ENCODE measurements at regions not wholly inside any gene's neighbourhood (a gene's known extent, or its start where the extent isn't known, plus 50 kb on each side); places are given as distances from the start of the nearest gene placed in this dataset.

DNA sequence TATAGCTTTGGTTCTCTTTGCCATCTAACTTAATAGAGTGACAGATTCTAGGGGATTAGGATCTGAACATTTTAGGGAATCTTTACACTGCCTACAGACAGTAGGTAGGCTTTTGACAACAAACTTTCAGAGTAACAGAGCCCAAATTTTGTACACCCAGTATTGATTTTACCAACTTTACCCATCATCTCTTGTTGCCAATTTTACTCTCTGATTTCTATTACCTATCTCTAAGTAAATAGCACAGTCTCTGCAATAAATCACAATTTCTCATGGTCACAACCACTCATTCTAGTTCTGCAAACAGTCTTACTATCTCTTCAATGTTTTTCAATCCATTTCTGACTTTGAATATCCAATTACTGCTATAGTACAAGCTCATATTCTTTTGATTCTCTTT, 1097.6 kb upstream of the PHF14 start:
- TF ChIP-seq, protein P1, sequence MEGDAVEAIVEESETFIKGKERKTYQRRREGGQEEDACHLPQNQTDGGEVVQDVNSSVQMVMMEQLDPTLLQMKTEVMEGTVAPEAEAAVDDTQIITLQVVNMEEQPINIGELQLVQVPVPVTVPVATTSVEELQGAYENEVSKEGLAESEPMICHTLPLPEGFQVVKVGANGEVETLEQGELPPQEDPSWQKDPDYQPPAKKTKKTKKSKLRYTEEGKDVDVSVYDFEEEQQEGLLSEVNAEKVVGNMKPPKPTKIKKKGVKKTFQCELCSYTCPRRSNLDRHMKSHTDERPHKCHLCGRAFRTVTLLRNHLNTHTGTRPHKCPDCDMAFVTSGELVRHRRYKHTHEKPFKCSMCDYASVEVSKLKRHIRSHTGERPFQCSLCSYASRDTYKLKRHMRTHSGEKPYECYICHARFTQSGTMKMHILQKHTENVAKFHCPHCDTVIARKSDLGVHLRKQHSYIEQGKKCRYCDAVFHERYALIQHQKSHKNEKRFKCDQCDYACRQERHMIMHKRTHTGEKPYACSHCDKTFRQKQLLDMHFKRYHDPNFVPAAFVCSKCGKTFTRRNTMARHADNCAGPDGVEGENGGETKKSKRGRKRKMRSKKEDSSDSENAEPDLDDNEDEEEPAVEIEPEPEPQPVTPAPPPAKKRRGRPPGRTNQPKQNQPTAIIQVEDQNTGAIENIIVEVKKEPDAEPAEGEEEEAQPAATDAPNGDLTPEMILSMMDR (IDR thresholded peaks at IDR 0.05) = no peak
- H3K27me3 Mint-ChIP-seq (ENCODE audit: unreplicated experiment) = no peaks in the 10 kb centered on the region
- H3K4me3 Mint-ChIP-seq (ENCODE audit: unreplicated experiment) = no peak overlapping the region
- H3K4me1 Mint-ChIP-seq (ENCODE audit: unreplicated experiment) = no peaks in the 10 kb centered on the region
- DNase-seq (ENCODE audit: extremely low spot score, unreplicated experiment) = no peak
- no peaks in the 10 kb centered on the region for H3K9me3 Mint-ChIP-seq (ENCODE audit: unreplicated experiment)
- no peak overlapping the region for H3K27ac Mint-ChIP-seq (ENCODE audit: unreplicated experiment)
- H3K36me3 Mint-ChIP-seq (ENCODE audit: unreplicated experiment) = no peaks in the 10 kb centered on the region

- Mint-ChIP-seq H3K9me3 (ENCODE audit: unreplicated experiment) (peaks cover 19% of the 10 kb centered on the region), H3K27ac (ENCODE audit: unreplicated experiment) (no peak overlapping the region), H3K36me3 (ENCODE audit: unreplicated experiment) (no peaks in the 10 kb centered on the region), H3K4me1 (ENCODE audit: unreplicated experiment) (no peaks in the 10 kb centered on the region), H3K4me3 (ENCODE audit: unreplicated experiment) (no peak overlapping the region), H3K27me3 (ENCODE audit: unreplicated experiment) (no peaks in the 10 kb centered on the region)
- TF ChIP-seq, protein P1 (IDR thresholded peaks at IDR 0.05) = no peak
- DNase-seq (ENCODE audit: extremely low spot score, unreplicated experiment) = no peak
These were observed 1084.1 kb upstream of the PHF14 start for GRCh38 chr7:9889554-9889953.

- H3K27me3 Mint-ChIP-seq (ENCODE audit: unreplicated experiment) = no peaks in the 10 kb centered on the region
- no peak overlapping the region for H3K4me3 Mint-ChIP-seq (ENCODE audit: unreplicated experiment)
- H3K27ac Mint-ChIP-seq (ENCODE audit: unreplicated experiment) = no peak overlapping the region
- DNase-seq (ENCODE audit: extremely low spot score, unreplicated experiment) = no peak
- H3K4me1 Mint-ChIP-seq (ENCODE audit: unreplicated experiment) = no peaks in the 10 kb centered on the region
- TF ChIP-seq, protein P1 (IDR thresholded peaks at IDR 0.05) = no peak
- no peaks in the 10 kb centered on the region for H3K36me3 Mint-ChIP-seq (ENCODE audit: unreplicated experiment)
- peaks cover 22% of the 10 kb centered on the region for H3K9me3 Mint-ChIP-seq (ENCODE audit: unreplicated experiment)
These were observed 1083.6 kb upstream of the PHF14 start for GRCh38 chr7:9890092-9890491.

GRCh38 chr7:9891056-9891455, 1082.6 kb upstream of the PHF14 start:
- H3K4me1 Mint-ChIP-seq (ENCODE audit: unreplicated experiment) = no peaks in the 10 kb centered on the region
- H3K4me3 Mint-ChIP-seq (ENCODE audit: unreplicated experiment) = no peak overlapping the region
- TF ChIP-seq, protein P1 (IDR thresholded peaks at IDR 0.05) = no peak
- no peak for DNase-seq (ENCODE audit: extremely low spot score, unreplicated experiment)
- H3K27ac Mint-ChIP-seq (ENCODE audit: unreplicated experiment) = no peak overlapping the region
- H3K9me3 Mint-ChIP-seq (ENCODE audit: unreplicated experiment) = peaks cover 31% of the 10 kb centered on the region
- H3K36me3 Mint-ChIP-seq (ENCODE audit: unreplicated experiment) = no peaks in the 10 kb centered on the region
- H3K27me3 Mint-ChIP-seq (ENCODE audit: unreplicated experiment) = no peaks in the 10 kb centered on the region

DNA sequence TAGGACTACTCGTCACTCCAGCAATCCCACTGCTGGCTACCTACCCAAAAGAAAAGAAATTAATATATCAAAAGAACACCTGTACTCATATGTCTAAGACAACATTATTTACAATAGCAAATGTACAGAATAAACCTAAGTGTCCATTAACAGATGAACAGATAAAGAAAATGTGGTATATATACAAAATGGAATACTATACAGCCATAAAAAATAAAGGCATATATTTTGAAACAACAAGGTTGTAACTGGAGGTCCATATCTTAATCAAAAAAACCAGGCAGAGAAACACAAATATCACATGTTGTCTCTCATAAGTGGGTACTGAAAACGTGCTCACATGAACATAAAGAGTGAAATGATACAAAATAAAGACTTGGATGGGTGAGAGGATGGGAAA, 1073.3 kb upstream of the PHF14 start:
- Mint-ChIP-seq H3K27ac (ENCODE audit: unreplicated experiment) (no peak overlapping the region), H3K36me3 (ENCODE audit: unreplicated experiment) (no peaks in the 10 kb centered on the region), H3K9me3 (ENCODE audit: unreplicated experiment) (peaks cover 26% of the 10 kb centered on the region), H3K4me1 (ENCODE audit: unreplicated experiment) (no peaks in the 10 kb centered on the region), H3K4me3 (ENCODE audit: unreplicated experiment) (no peak overlapping the region), H3K27me3 (ENCODE audit: unreplicated experiment) (no peaks in the 10 kb centered on the region)
- DNase-seq (ENCODE audit: extremely low spot score, unreplicated experiment) = no peak
- TF ChIP-seq, protein P1 (IDR thresholded peaks at IDR 0.05) = no peak
